ENCODE measurements at regions not wholly inside any gene's neighbourhood (a gene's known extent, or its start where the extent isn't known, plus 50 kb on each side); places are given as distances from the start of the nearest gene placed in this dataset.

DNA sequence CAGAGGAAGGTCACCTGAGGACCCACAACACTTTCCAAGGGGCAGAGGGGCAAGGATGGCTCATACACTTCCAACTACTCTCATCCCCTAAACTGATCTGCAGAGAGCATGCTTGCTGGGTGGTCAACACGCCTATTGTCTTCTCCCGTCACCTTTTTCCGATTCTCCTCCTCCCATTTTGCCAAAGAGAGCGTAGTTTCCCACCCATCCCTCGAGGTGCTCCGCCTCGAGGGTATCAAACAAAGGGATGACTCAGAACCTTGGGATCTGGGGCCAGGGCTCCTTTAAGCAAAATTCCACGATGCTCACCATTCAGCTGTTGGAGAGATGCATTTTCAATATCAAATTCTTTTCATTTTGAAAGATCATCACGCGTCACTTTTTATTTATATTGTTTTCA lies 507.5 kb upstream of the SULF2 start:
- no peaks in the 10 kb centered on the region for H3K36me3 ChIP-seq
- H3K9me3 ChIP-seq = no peaks in the 10 kb centered on the region
- no peaks in the 10 kb centered on the region for H3K4me1 ChIP-seq
- DNase-seq = no peak
- no peak for TF ChIP-seq POLR2A (IDR thresholded peaks at IDR 0.05)
- TF ChIP-seq, protein P1, sequence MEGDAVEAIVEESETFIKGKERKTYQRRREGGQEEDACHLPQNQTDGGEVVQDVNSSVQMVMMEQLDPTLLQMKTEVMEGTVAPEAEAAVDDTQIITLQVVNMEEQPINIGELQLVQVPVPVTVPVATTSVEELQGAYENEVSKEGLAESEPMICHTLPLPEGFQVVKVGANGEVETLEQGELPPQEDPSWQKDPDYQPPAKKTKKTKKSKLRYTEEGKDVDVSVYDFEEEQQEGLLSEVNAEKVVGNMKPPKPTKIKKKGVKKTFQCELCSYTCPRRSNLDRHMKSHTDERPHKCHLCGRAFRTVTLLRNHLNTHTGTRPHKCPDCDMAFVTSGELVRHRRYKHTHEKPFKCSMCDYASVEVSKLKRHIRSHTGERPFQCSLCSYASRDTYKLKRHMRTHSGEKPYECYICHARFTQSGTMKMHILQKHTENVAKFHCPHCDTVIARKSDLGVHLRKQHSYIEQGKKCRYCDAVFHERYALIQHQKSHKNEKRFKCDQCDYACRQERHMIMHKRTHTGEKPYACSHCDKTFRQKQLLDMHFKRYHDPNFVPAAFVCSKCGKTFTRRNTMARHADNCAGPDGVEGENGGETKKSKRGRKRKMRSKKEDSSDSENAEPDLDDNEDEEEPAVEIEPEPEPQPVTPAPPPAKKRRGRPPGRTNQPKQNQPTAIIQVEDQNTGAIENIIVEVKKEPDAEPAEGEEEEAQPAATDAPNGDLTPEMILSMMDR (IDR thresholded peaks at IDR 0.05) = no peak
- no peak for ATAC-seq
- 67% methylated on average over 10 of the region's 10 CpGs for WGBS (ENCODE audit: insufficient coverage, low coverage, low lambda C conversion rate, missing lambda C conversion rate)
- H3K27me3 ChIP-seq = no peaks in the 10 kb centered on the region
- no peak overlapping the region for H3K4me3 ChIP-seq
- no peak overlapping the region for H3K27ac ChIP-seq
- intact Hi-C loops (cut with DNase I) = no loop called here

DNA sequence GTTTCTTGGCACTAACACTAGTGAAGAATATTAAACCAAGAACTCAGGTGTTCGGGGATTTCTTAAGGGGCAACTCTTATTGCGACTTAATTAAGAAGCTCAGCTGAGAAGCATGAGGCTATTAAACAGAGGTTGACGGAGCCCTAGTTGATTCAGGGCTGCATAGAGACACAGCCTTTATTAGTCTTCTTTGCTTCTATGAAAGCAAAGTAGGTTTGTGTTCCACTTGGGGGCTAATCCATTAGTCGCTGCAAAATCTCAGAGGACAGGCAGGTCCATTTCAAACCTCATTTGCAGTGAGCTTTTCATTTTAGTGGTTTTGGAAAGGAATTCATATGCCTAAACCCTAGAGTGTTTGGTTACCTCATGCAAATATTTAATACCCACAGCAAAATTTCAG lies 506.6 kb upstream of the SULF2 start:
- Histone ChIP-seq H3K36me3 (no peaks in the 10 kb centered on the region), H3K4me1 (peaks cover 0 to 7% (median 0%) of the 10 kb centered on the region in 4 donors), H3K27ac (no peak overlapping the region), H3K9me3 (no peaks in the 10 kb centered on the region), H3K27me3 (no peaks in the 10 kb centered on the region), H3K4me3 (no peak overlapping the region)
- DNase-seq = no peak
- 71% methylated on average over 4 of the region's 4 CpGs for WGBS (ENCODE audit: insufficient coverage, low coverage, low lambda C conversion rate, missing lambda C conversion rate)
- intact Hi-C loops (cut with DNase I) = no loop called here
- TF ChIP-seq, protein P1 (IDR thresholded peaks at IDR 0.05) = no peak
- TF ChIP-seq POLR2A (IDR thresholded peaks at IDR 0.05) = no peak
- no peak for ATAC-seq

DNA sequence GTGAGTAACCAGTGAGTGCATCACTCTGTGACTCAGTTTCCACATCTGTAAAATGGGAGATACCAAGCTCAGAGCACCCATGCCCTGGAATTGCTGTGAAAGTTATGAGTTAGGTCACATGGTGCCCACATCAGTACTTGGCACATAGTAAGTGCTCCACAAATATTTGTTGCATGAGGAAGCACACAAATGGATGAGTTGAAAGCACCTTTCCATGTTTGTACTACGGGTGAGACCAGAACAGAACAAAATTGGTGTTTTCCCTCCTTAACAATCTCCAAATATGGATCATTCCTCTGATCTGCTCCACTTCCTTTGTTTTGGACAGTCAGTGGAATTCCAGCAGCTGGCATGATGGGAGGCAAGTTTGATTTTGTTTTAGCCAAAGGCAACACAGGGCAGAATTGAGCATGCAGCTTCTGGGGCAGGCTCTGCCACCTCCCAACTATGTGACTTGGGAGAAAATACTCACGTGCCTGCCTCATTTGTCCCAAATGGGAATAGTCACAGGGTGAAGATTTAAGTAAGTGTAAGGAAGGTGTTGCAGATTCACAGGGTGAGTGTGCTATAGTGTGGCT lies 503.7 kb upstream of the SULF2 start:
- no peaks in the 10 kb centered on the region for H3K36me3 ChIP-seq
- H3K4me1 ChIP-seq = peaks cover 0 to 22% (median 0%) of the 10 kb centered on the region in 4 donors
- intact Hi-C loops (cut with DNase I) = no loop called here
- H3K4me3 ChIP-seq = no peak overlapping the region
- H3K27ac ChIP-seq = no peak overlapping the region
- ATAC-seq (no peak), DNase-seq (no peak)
- 71% methylated on average over 2 of the region's 2 CpGs for WGBS (ENCODE audit: insufficient coverage, low coverage, low lambda C conversion rate, missing lambda C conversion rate)
- H3K9me3 ChIP-seq = no peaks in the 10 kb centered on the region
- no peaks in the 10 kb centered on the region for H3K27me3 ChIP-seq
- no peak for TF ChIP-seq POLR2A (IDR thresholded peaks at IDR 0.05)
- TF ChIP-seq, protein P1 (IDR thresholded peaks at IDR 0.05) = no peak

DNA sequence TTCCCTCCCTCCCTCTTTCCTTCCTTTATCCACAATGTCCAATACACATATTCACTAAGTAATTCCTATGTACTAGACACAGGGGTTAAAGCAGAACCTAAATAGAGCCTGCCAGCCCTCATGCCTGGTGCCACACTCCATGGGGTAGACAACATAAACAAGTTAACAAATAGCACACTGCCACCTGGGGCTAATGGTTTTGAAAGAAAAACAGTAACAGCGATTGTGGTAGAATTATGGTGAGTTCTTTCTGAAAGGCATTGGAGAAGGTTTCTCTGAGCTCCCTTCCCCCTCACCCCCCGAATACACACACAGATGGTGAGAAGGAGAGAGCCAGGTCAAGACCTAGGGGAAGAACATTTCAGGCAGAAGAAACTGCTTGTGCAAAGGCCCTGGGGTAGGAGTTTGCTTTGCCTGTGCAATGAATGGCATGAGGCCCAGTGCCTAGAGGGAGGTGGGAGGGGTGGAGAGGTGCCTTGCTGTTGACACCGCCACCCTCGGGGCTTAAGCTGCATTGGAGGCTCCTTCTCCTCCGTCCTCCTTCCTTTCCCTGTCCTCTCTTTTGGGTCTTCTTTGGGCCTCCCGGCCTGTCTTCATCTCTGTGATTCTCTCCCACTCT lies 502.4 kb upstream of the SULF2 start:
- ATAC-seq (no peak), DNase-seq (no peak)
- H3K27me3 ChIP-seq = no peaks in the 10 kb centered on the region
- no peaks in the 10 kb centered on the region for H3K36me3 ChIP-seq
- H3K9me3 ChIP-seq = no peaks in the 10 kb centered on the region
- H3K27ac ChIP-seq = no peak overlapping the region
- TF ChIP-seq, protein P1 (IDR thresholded peaks at IDR 0.05) = no peak
- TF ChIP-seq POLR2A (IDR thresholded peaks at IDR 0.05) = no peak
- peaks cover 0 to 34% (median 0%) of the 10 kb centered on the region in 4 donors for H3K4me1 ChIP-seq
- intact Hi-C loops (cut with DNase I) = no loop called here
- no peak overlapping the region for H3K4me3 ChIP-seq
- WGBS (ENCODE audit: insufficient coverage, low coverage, low lambda C conversion rate, missing lambda C conversion rate) = 72% methylated on average over 2 of the region's 6 CpGs

Data from right lobe of liver (tissue), 6 donors.